ENCODE measurements at regions not wholly inside any gene's neighbourhood (a gene's known extent, or its start where the extent isn't known, plus 50 kb on each side); places are given as distances from the start of the nearest gene placed in this dataset.

DNA sequence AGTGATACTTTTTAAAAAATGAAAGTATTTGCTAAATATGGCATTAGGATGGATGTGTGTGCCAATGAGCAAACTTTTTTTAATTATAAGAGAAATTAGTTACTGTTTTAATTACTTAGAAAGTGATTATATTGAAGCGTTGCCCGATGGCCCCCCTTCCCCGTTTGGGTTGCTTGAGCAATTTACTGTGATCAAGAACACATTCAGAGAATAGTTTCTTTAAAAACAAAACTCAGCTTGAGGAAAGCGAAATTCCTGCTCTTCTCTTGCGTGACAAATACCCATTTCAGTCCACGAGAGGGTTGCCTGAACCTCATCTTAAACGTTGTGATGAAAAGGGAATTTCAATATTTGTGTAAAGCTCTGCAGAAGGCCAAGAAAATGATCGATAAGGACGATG lies 234.1 kb downstream of the GATA3 start:
- intact Hi-C loops (cut with DNase I), result no loop called here
- Histone ChIP-seq H3K4me3 (no peak overlapping the region), H3K9me3 (no peaks in the 10 kb centered on the region), H3K27ac (no peak overlapping the region), H3K27me3 (peaks cover 0 to 4% (median 0%) of the 10 kb centered on the region in 4 donors), H3K4me1 (no peaks in the 10 kb centered on the region), H3K36me3 (no peaks in the 10 kb centered on the region)
- ATAC-seq (no peak), FAIRE-seq (no peak), DNase-seq (no peak)
- 44 to 58% methylated on average over 9 of the region's 9 CpGs for WGBS, 2 donors
- TF ChIP-seq, protein P1, sequence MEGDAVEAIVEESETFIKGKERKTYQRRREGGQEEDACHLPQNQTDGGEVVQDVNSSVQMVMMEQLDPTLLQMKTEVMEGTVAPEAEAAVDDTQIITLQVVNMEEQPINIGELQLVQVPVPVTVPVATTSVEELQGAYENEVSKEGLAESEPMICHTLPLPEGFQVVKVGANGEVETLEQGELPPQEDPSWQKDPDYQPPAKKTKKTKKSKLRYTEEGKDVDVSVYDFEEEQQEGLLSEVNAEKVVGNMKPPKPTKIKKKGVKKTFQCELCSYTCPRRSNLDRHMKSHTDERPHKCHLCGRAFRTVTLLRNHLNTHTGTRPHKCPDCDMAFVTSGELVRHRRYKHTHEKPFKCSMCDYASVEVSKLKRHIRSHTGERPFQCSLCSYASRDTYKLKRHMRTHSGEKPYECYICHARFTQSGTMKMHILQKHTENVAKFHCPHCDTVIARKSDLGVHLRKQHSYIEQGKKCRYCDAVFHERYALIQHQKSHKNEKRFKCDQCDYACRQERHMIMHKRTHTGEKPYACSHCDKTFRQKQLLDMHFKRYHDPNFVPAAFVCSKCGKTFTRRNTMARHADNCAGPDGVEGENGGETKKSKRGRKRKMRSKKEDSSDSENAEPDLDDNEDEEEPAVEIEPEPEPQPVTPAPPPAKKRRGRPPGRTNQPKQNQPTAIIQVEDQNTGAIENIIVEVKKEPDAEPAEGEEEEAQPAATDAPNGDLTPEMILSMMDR (IDR thresholded peaks at IDR 0.05), result no peak

DNA sequence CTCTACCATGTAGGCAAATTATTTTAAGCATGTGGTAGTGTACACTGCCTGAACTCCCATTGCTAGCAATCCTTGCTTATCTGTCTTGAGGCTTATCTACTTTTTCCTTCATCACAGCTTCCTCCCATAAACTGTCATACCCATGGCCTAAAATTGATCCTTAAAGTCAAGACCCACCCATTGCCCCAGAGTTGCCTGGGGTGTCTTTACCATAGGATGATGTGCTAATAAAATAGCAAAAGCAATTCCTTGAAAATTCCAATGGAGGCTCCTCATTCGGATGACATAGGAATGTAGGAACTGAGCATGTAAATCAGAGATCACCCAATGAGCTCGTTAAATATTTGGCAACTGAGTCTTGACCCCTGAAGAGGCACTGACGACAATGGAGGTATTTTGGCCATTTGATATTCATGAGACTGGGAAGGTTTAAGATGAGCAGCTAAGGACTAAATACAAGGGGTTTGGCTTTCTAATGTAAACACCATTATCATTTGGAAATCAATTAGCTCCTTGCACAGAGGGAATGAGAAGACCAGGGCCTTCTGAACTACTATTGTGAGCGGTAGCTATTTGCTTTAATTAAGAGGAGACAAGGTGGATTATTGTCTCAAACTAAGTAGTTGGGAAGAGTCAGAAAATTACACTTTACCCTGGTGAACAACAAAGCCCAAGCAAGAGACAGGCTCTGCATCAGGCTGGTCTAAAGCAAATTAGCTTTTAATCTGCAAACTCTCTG lies 234.9 kb downstream of the GATA3 start:
- intact Hi-C loops (cut with DNase I), result no loop called here
- no peak overlapping the region for H3K4me3 ChIP-seq
- TF ChIP-seq, protein P1 (IDR thresholded peaks at IDR 0.05), result no peak
- no peaks in the 10 kb centered on the region for H3K4me1 ChIP-seq
- FAIRE-seq (no peak), DNase-seq (no peak), ATAC-seq (no peak)
- no peak overlapping the region for H3K27ac ChIP-seq
- peaks cover 0 to 4% (median 0%) of the 10 kb centered on the region in 4 donors for H3K27me3 ChIP-seq
- no peaks in the 10 kb centered on the region for H3K36me3 ChIP-seq
- 32% methylated on average over 4 of the region's 4 CpGs for WGBS, 2 donors
- H3K9me3 ChIP-seq, result no peaks in the 10 kb centered on the region

DNA sequence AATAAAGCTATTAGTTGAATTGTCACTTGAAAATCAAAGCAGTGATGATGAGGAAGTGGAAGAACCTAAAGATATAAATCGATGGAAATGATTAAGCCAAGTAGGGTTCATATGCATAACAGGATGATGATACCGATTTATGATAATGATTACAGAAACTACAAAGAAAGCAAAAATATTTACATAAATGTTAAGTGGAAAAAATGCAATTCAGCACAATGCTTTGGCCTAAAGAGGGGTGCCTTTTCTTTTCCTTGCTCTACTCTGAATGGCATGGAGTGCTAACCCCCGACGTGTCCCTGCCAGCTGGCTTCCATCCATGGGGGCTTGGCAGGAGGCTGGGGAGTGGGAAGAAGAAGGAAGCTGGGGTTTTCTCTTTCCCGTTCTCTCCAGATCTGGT lies 240.3 kb downstream of the GATA3 start:
- DNase-seq (no peak), ATAC-seq (no peak), FAIRE-seq (no peak)
- Histone ChIP-seq H3K27ac (no peak overlapping the region), H3K4me3 (no peak overlapping the region), H3K36me3 (no peaks in the 10 kb centered on the region), H3K9me3 (no peaks in the 10 kb centered on the region), H3K4me1 (no peaks in the 10 kb centered on the region), H3K27me3 (peaks cover 0 to 10% (median 0%) of the 10 kb centered on the region in 4 donors)
- intact Hi-C loops (cut with DNase I), result no loop called here
- 70 to 76% methylated on average over 5 of the region's 5 CpGs for WGBS, 2 donors
- TF ChIP-seq, protein P1 (IDR thresholded peaks at IDR 0.05), result no peak

DNA sequence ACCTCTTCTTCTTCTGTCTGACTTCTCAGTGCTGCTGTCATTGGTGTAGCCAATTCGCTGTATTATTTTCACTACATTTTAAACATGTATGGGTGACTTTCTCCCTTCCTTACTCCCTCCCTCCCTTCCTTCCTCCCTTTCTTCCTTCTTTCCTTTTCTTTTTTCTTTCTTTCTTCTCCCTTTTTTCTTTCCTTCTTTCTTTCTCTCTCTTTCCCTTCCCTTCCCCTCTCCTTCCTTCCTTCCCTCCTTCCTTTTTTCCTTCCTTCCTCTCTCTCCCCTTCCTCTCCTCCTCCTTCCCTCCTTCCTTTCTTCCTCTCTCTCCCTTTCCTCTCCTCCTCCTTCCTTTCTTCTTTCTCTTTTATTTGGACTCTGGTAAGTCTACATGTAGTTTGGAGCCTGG lies 240.8 kb downstream of the GATA3 start:
- Histone ChIP-seq H3K36me3 (no peaks in the 10 kb centered on the region), H3K27ac (no peak overlapping the region), H3K4me3 (no peak overlapping the region), H3K9me3 (no peaks in the 10 kb centered on the region), H3K4me1 (no peaks in the 10 kb centered on the region), H3K27me3 (peaks cover 0 to 15% (median 0%) of the 10 kb centered on the region in 4 donors)
- no peak for FAIRE-seq
- DNase-seq, result no peak
- TF ChIP-seq, protein P1 (IDR thresholded peaks at IDR 0.05), result no peak
- intact Hi-C loops (cut with DNase I), result no loop called here
- WGBS, 2 donors, result 75 to 100% methylated on average over 1 of the region's 1 CpG
- ATAC-seq, result no peak

DNA sequence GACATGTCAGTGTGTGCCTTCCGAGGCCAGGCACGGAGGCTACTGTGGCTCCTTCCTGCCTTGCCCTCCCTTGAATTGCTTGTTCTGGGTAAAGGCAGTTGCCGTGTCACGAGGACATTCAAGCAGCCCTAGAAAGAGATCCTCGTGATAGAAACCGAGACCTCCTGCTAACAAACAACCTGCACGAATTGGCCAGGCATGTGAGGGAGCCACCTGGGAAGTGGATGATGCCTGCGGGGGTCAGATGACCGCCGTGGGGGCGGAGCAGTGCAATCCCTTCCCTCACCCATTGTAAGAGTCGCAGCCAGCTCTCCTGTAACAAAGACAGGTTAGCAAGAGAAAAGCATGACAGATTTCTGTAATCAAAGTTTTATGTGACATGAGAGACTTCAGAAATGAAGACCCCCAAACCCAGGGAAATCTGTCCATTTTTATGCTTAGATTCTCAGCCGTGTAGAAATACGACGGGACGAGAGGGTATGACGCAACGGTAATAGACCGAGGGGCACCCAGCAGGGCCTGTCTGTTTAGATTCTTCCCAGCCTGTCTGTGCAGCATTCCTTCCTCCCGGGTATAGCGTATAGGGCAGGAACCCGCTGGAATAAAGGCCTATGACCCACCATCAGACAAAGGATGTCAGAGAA lies 241.7 kb downstream of the GATA3 start:
- no peak overlapping the region for H3K4me3 ChIP-seq
- FAIRE-seq, result no peak
- TF ChIP-seq, protein P1 (IDR thresholded peaks at IDR 0.05), result no peak
- 30% methylated on average over 22 of the region's 22 CpGs for WGBS, 2 donors
- peaks cover 0 to 16% (median 0%) of the 10 kb centered on the region in 4 donors for H3K27me3 ChIP-seq
- no peaks in the 10 kb centered on the region for H3K36me3 ChIP-seq
- H3K4me1 ChIP-seq, result no peaks in the 10 kb centered on the region
- H3K9me3 ChIP-seq, result no peaks in the 10 kb centered on the region
- no peak for ATAC-seq
- no peak for DNase-seq
- intact Hi-C loops (cut with DNase I), result no loop called here
- H3K27ac ChIP-seq, result no peak overlapping the region
